GM23248 (cell line): ENCODE measurements at regions not wholly inside any gene's neighbourhood (a gene's known extent, or its start where the extent isn't known, plus 50 kb on each side); places are given as distances from the start of the nearest gene placed in this dataset.

ENCODE experiments used
- DNase-seq: peaks from one replicate; pipeline ENCODE4 v3.0.0-alpha.2; 2015
- H2AFZ ChIP-seq: fragments of 200-600 bp; sonication (generic); 2 replicates; pipeline ENCODE4 v1.6.1; 2016; ENCODE audit warnings: antibody characterized with exemption
- H3F3A ChIP-seq: fragments of 200-600 bp; sonication (generic); 2 replicates; pipeline ENCODE4 v1.6.1; 2016; ENCODE audit warnings: mild to moderate bottlenecking, antibody characterized with exemption, mixed run types; ENCODE audit not compliant: insufficient read depth
- H3K27ac ChIP-seq: fragments of 200-600 bp; sonication (generic); 2 replicates; pipeline ENCODE4 v1.5.1; 2016; ENCODE audit warnings: mild to moderate bottlenecking
- H3K27me3 ChIP-seq: fragments of 200-600 bp; sonication (generic); replicated peaks from 2 replicates; pipeline ENCODE4 v1.6.1; 2016; ENCODE audit warnings: mild to moderate bottlenecking; ENCODE audit not compliant: insufficient read depth
- H3K36me3 ChIP-seq: fragments of 200-600 bp; sonication (generic); 2 replicates; pipeline ENCODE4 v1.6.1; 2016; ENCODE audit warnings: low read depth, mild to moderate bottlenecking
- H3K4me1 ChIP-seq: fragments of 200-600 bp; sonication (generic); 2 replicates; pipeline ENCODE4 v1.6.1; 2016; ENCODE audit warnings: mild to moderate bottlenecking; ENCODE audit not compliant: insufficient read depth
- H3K4me2 ChIP-seq: fragments of 200-600 bp; sonication (generic); one replicate; pipeline ENCODE4 v1.6.1; 2016; ENCODE audit warnings: mild to moderate bottlenecking; ENCODE audit not compliant: unreplicated experiment
- H3K4me3 ChIP-seq: fragments of 200-600 bp; sonication (generic); 2 replicates; pipeline ENCODE4 v1.5.1; 2016; ENCODE audit warnings: mild to moderate bottlenecking
- H3K79me2 ChIP-seq: fragments of 200-600 bp; sonication (generic); 2 replicates; pipeline ENCODE4 v1.6.1; 2016; ENCODE audit warnings: mild to moderate bottlenecking; ENCODE audit not compliant: insufficient read depth
- H3K9ac ChIP-seq: fragments of 200-600 bp; sonication (generic); 2 replicates; pipeline ENCODE4 v1.6.1; 2016; ENCODE audit warnings: mild to moderate bottlenecking
- H3K9me2 ChIP-seq: fragments of 200-600 bp; sonication (generic); 2 replicates; pipeline ENCODE4 v1.6.1; 2016; ENCODE audit warnings: mixed run types, mild to moderate bottlenecking, moderate library complexity; ENCODE audit not compliant: insufficient read depth
- H3K9me3 ChIP-seq: fragments of 200-600 bp; sonication (generic); one replicate; pipeline ENCODE4 v1.6.1; 2017; ENCODE audit warnings: low read depth
- H4K20me1 ChIP-seq: fragments of 200-600 bp; sonication (generic); 2 replicates; pipeline ENCODE4 v1.6.0; 2016; ENCODE audit not compliant: insufficient read depth
- EZH2 ChIP-seq: fragments of 200-600 bp; sonication (generic); IDR thresholded peaks from 2 replicates; pipeline ENCODE4 v1.6.1; 2018; ENCODE audit warnings: antibody characterized with exemption, mild to moderate bottlenecking; ENCODE audit not compliant: insufficient read depth, poor library complexity, severe bottlenecking
- EZH2phosphoT487 ChIP-seq: fragments of 200-600 bp; sonication (generic); IDR thresholded peaks from 2 replicates; pipeline ENCODE4 v1.6.1; 2018; ENCODE audit warnings: antibody characterized with exemption, moderate library complexity, mild to moderate bottlenecking, low read depth; ENCODE audit not compliant: insufficient read depth
- WGBS, 2 experiments: methylation state at CpG; one replicate each; pipeline ENCODE4 v1.1.6; 2015 to 2017; ENCODE audit warnings: low lambda C conversion rate in 2 of 2, low coverage in 1 of 2; ENCODE audit errors: missing lambda C conversion rate in 2 of 2; 5-methylcytosine and 5-hydroxymethylcytosine counted together
- in situ Hi-C: fragments of 300-500 bp; cut with MboI; formaldehyde crosslinking; loops from 2 replicates; pipeline ENCODE4 v1.15.0; 2020

- H3K9me2 ChIP-seq: no peaks in the 10 kb centered on the region
- H3F3A ChIP-seq: peaks cover 15% of the 10 kb centered on the region; the same call in 1 of the 2 replicates
- H3K9ac ChIP-seq: peak overlapping the region; percentile 25; the same call in 1 of the 2 replicates
- no peak overlapping the region for H2AFZ ChIP-seq
- no peaks in the 10 kb centered on the region for H3K9me3 ChIP-seq
- no peaks in the 10 kb centered on the region for H3K36me3 ChIP-seq
- H3K4me3 ChIP-seq: no peak overlapping the region
- H3K4me2 ChIP-seq: peak overlapping the region; percentile 30
- peaks cover 21% of the 10 kb centered on the region for H3K4me1 ChIP-seq
- 71 to 77% methylated on average over 7 of the region's 7 CpGs for WGBS, 2 experiments
- no peak for DNase-seq
- in situ Hi-C loops: no loop called here
- H4K20me1 ChIP-seq: no peaks in the 10 kb centered on the region
- H3K27me3 ChIP-seq: no peaks in the 10 kb centered on the region
- TF ChIP-seq EZH2phosphoT487 (no peak), EZH2 (no peak)
- H3K27ac ChIP-seq: peak overlapping the region; percentile 79
- H3K79me2 ChIP-seq: no peaks in the 10 kb centered on the region
These were observed 437.7 kb downstream of the HS3ST3B1 start for GRCh38 chr17:14738652-14738988.

GRCh38 chr17:14737984-14738651 lies 437.2 kb downstream of the HS3ST3B1 start:
- no peak overlapping the region for H3K4me3 ChIP-seq
- no peak overlapping the region for H2AFZ ChIP-seq
- peaks cover 21% of the 10 kb centered on the region for H3K4me1 ChIP-seq
- peak overlapping the region; percentile 9 for H3K4me2 ChIP-seq
- H3K9me2 ChIP-seq: no peaks in the 10 kb centered on the region
- no peaks in the 10 kb centered on the region for H4K20me1 ChIP-seq
- peak overlapping the region; percentile 79 for H3K27ac ChIP-seq
- peak overlapping the region; percentile 50 for H3K9ac ChIP-seq
- H3K36me3 ChIP-seq: no peaks in the 10 kb centered on the region
- in situ Hi-C loops: no loop called here
- H3K27me3 ChIP-seq: no peaks in the 10 kb centered on the region
- DNase-seq: peak; percentile 98
- no peaks in the 10 kb centered on the region for H3K9me3 ChIP-seq
- no peak for TF ChIP-seq EZH2
- TF ChIP-seq EZH2phosphoT487: peak; percentile 63; the same call in 1 of the 2 replicates
- no peaks in the 10 kb centered on the region for H3K79me2 ChIP-seq
- peaks cover 15% of the 10 kb centered on the region; the same call in 1 of the 2 replicates for H3F3A ChIP-seq
- WGBS, 2 experiments: 12 to 21% methylated on average over 12 of the region's 12 CpGs

GRCh38 chr17:14736631-14737030 lies 435.8 kb downstream of the HS3ST3B1 start:
- no peaks in the 10 kb centered on the region for H4K20me1 ChIP-seq
- no peak overlapping the region for H3K4me2 ChIP-seq
- peaks cover 21% of the 10 kb centered on the region for H3K4me1 ChIP-seq
- no peak overlapping the region for H3K4me3 ChIP-seq
- H3K9ac ChIP-seq: no peak overlapping the region
- no peaks in the 10 kb centered on the region for H3K9me2 ChIP-seq
- H3K36me3 ChIP-seq: no peaks in the 10 kb centered on the region
- DNase-seq: no peak
- TF ChIP-seq EZH2 (no peak), EZH2phosphoT487 (no peak)
- H2AFZ ChIP-seq: no peak overlapping the region
- no peaks in the 10 kb centered on the region for H3K79me2 ChIP-seq
- H3K9me3 ChIP-seq: no peaks in the 10 kb centered on the region
- H3K27ac ChIP-seq: no peak overlapping the region
- WGBS, 2 experiments: 58 to 64% methylated on average over 6 of the region's 6 CpGs
- in situ Hi-C loops: no loop called here
- H3F3A ChIP-seq: peaks cover 15% of the 10 kb centered on the region; the same call in 1 of the 2 replicates
- no peaks in the 10 kb centered on the region for H3K27me3 ChIP-seq

GRCh38 chr17:14733376-14733775 lies 432.5 kb downstream of the HS3ST3B1 start:
- no peak overlapping the region for H3K9ac ChIP-seq
- in situ Hi-C loops: no loop called here
- no peak overlapping the region for H2AFZ ChIP-seq
- TF ChIP-seq EZH2: no peak
- no peak for TF ChIP-seq EZH2phosphoT487
- no peaks in the 10 kb centered on the region for H3K27me3 ChIP-seq
- H3K79me2 ChIP-seq: no peaks in the 10 kb centered on the region
- H3K4me2 ChIP-seq: no peak overlapping the region
- no peak for DNase-seq
- H3F3A ChIP-seq: peaks cover 7% of the 10 kb centered on the region; the same call in 1 of the 2 replicates
- H3K9me3 ChIP-seq: no peaks in the 10 kb centered on the region
- peaks cover 10% of the 10 kb centered on the region for H3K4me1 ChIP-seq
- H3K36me3 ChIP-seq: no peaks in the 10 kb centered on the region
- WGBS, 2 experiments: 37 to 49% methylated on average over 2 of the region's 2 CpGs
- H4K20me1 ChIP-seq: no peaks in the 10 kb centered on the region
- no peak overlapping the region for H3K4me3 ChIP-seq
- H3K9me2 ChIP-seq: no peaks in the 10 kb centered on the region
- H3K27ac ChIP-seq: no peak overlapping the region
